ENCODE measurements at regions not wholly inside any gene's neighbourhood (a gene's known extent, or its start where the extent isn't known, plus 50 kb on each side); places are given as distances from the start of the nearest gene placed in this dataset.

GRCh38 chr10:42111661-42112330 lies 526.6 kb downstream of the ZNF33B start:
- TF ChIP-seq EZH2 (IDR thresholded peaks at IDR 0.05; ENCODE audit: borderline replicate concordance, insufficient read depth, low read length, poor library complexity, severe bottlenecking): no peak
- TF ChIP-seq, protein P1, sequence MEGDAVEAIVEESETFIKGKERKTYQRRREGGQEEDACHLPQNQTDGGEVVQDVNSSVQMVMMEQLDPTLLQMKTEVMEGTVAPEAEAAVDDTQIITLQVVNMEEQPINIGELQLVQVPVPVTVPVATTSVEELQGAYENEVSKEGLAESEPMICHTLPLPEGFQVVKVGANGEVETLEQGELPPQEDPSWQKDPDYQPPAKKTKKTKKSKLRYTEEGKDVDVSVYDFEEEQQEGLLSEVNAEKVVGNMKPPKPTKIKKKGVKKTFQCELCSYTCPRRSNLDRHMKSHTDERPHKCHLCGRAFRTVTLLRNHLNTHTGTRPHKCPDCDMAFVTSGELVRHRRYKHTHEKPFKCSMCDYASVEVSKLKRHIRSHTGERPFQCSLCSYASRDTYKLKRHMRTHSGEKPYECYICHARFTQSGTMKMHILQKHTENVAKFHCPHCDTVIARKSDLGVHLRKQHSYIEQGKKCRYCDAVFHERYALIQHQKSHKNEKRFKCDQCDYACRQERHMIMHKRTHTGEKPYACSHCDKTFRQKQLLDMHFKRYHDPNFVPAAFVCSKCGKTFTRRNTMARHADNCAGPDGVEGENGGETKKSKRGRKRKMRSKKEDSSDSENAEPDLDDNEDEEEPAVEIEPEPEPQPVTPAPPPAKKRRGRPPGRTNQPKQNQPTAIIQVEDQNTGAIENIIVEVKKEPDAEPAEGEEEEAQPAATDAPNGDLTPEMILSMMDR (IDR thresholded peaks at IDR 0.05; ENCODE audit: poor library complexity, severe bottlenecking): no peak
- TF ChIP-seq, protein P2, sequence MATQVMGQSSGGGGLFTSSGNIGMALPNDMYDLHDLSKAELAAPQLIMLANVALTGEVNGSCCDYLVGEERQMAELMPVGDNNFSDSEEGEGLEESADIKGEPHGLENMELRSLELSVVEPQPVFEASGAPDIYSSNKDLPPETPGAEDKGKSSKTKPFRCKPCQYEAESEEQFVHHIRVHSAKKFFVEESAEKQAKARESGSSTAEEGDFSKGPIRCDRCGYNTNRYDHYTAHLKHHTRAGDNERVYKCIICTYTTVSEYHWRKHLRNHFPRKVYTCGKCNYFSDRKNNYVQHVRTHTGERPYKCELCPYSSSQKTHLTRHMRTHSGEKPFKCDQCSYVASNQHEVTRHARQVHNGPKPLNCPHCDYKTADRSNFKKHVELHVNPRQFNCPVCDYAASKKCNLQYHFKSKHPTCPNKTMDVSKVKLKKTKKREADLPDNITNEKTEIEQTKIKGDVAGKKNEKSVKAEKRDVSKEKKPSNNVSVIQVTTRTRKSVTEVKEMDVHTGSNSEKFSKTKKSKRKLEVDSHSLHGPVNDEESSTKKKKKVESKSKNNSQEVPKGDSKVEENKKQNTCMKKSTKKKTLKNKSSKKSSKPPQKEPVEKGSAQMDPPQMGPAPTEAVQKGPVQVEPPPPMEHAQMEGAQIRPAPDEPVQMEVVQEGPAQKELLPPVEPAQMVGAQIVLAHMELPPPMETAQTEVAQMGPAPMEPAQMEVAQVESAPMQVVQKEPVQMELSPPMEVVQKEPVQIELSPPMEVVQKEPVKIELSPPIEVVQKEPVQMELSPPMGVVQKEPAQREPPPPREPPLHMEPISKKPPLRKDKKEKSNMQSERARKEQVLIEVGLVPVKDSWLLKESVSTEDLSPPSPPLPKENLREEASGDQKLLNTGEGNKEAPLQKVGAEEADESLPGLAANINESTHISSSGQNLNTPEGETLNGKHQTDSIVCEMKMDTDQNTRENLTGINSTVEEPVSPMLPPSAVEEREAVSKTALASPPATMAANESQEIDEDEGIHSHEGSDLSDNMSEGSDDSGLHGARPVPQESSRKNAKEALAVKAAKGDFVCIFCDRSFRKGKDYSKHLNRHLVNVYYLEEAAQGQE (IDR thresholded peaks at IDR 0.05; ENCODE audit: borderline replicate concordance): no peak
- no peak for TF ChIP-seq RAD21 (conservative IDR thresholded peaks at IDR 0.05)
- TF ChIP-seq MXI1 (conservative IDR thresholded peaks at IDR 0.05; ENCODE audit: poor library complexity, severe bottlenecking): no peak

Measured in neural cell (in vitro differentiated cells).